NOMO-1 treated with dmso at 0.1 percent for 144 hours (cell line): ENCODE measurements at regions not wholly inside any gene's neighbourhood (a gene's known extent, or its start where the extent isn't known, plus 50 kb on each side); places are given as distances from the start of the nearest gene placed in this dataset.
"Not testable (repeated sequence)": the region's sequence is repeated elsewhere in the genome, so short reads cannot be mapped to it uniquely, and the experiment has no call there.

Experiments
- DNase-seq: peaks from one replicate; lab custom pipeline; 2025; ENCODE audit not compliant: unreplicated experiment; lab: John Stamatoyannopoulos, UW

- no peak for DNase-seq
Observed at GRCh38 chr12:38477340-38478090, 160.9 kb downstream of the ALG10B start.

GRCh38 chr12:38480594-38480993 is 164.0 kb downstream of the ALG10B start:
- no peak for DNase-seq

- no peak for DNase-seq
Observed at GRCh38 chr12:38484821-38485449, 168.4 kb downstream of the ALG10B start.

- no peak for DNase-seq
Observed at GRCh38 chr12:38488866-38489265, 172.3 kb downstream of the ALG10B start.

- no peak for DNase-seq
Observed at GRCh38 chr12:38490073-38490472, 173.5 kb downstream of the ALG10B start.

- no peak for DNase-seq
Observed at GRCh38 chr12:38490941-38491340, 174.4 kb downstream of the ALG10B start.

- no peak for DNase-seq
Observed at GRCh38 chr12:38501481-38501880, 184.9 kb downstream of the ALG10B start.

GRCh38 chr12:38501991-38502390 is 185.4 kb downstream of the ALG10B start:
- DNase-seq: no peak

GRCh38 chr12:38502415-38502814 is 185.8 kb downstream of the ALG10B start:
- no peak for DNase-seq

GRCh38 chr12:38507839-38508238 is 191.3 kb downstream of the ALG10B start:
- no peak for DNase-seq

GRCh38 chr12:38508246-38508645 is 191.7 kb downstream of the ALG10B start:
- DNase-seq: no peak

GRCh38 chr12:38515912-38516311 is 199.3 kb downstream of the ALG10B start:
- DNase-seq: no peak

- DNase-seq: no peak
Observed at GRCh38 chr12:38516418-38516817, 199.8 kb downstream of the ALG10B start.

- DNase-seq: no peak
Observed at GRCh38 chr12:38523920-38524319, 207.3 kb downstream of the ALG10B start.

- DNase-seq: no peak
Observed at GRCh38 chr12:38527631-38528030, 211.1 kb downstream of the ALG10B start.

- DNase-seq: no peak
Observed at GRCh38 chr12:38528527-38528926, 212.0 kb downstream of the ALG10B start.

GRCh38 chr12:38529281-38529680 is 212.7 kb downstream of the ALG10B start:
- not testable (repeated sequence) for DNase-seq

- no peak for DNase-seq
Observed at GRCh38 chr12:38538319-38538718, 221.7 kb downstream of the ALG10B start.

- DNase-seq: no peak
Observed at GRCh38 chr12:38540156-38540555, 223.6 kb downstream of the ALG10B start.

GRCh38 chr12:38541849-38542248 is 225.3 kb downstream of the ALG10B start:
- no peak for DNase-seq

- DNase-seq: no peak
Observed at GRCh38 chr12:38543151-38543550, 226.6 kb downstream of the ALG10B start.

GRCh38 chr12:38544330-38545066 is 227.9 kb downstream of the ALG10B start:
- DNase-seq: peak; percentile 3
